HG03066 (cell line): ENCODE measurements at regions not wholly inside any gene's neighbourhood (a gene's known extent, or its start where the extent isn't known, plus 50 kb on each side); places are given as distances from the start of the nearest gene placed in this dataset.
"Not testable (repeated sequence)": the region's sequence is repeated elsewhere in the genome, so short reads cannot be mapped to it uniquely, and the experiment has no call there.

Source experiments
- ATAC-seq: cut with Tn5 transposase; IDR thresholded peaks from one replicate; pipeline ENCODE4 v1.9.1; 2021; ENCODE audit warnings: low read depth; ENCODE audit not compliant: unreplicated experiment

DNA sequence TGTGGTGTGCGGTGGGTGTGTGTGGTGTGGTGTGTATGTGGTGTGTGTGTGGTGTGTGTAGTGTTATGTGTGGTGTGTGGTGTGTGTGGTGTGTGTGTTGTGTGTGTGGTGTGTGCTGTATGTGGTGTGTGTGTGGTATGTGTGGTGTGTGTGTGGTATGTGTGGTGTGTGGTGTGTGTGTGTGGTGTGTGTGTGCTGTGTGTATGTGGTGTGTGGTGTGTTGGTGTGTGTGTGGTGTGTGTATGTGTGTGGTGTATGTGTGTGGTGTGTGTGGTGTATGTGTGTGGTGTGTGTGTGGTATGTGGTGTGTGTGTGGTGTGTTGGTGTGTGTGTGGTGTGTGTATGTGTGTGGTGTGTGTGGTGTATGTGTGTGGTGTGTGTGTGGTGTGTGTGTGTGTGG, 144.3 kb downstream of the HSD17B3 start:
- no peak for ATAC-seq

DNA sequence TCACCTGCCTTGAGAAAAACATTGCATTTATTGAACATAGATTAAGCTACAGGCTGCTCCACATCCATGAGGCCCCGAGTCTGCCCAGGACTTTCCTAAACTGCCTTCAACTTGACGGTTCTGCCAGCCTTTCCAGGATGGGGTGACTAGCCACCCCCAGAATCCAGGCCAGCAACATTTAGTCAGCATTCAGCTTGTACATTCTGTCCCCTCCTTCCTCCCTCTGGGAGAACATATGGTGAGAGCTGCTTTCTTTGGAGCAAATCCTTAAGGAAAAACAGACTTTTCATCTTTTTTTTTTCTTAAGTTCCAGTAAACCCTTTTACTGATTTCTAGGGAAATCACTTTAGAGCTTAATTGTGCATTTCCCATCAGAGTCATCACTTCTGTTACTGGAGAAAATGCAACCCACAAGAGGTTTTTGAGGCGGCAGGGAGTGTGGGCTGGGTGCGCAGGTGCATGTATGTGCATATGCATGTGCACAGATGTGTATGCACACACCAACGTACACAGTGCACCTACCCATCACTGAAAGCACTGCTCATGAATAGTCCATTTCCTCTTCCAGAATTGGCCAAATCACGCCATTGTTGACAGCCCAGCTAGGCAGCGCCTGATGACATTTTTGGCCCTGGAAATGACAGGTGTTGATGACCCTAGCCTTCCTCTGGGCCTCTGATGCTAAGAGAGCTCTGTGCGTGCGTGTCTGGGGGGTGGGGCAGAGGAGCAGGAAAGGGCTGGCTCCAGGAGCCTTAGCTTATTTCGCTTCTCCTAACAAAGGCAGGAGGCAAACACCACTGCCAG, 145.6 kb downstream of the HSD17B3 start:
- no peak for ATAC-seq

DNA sequence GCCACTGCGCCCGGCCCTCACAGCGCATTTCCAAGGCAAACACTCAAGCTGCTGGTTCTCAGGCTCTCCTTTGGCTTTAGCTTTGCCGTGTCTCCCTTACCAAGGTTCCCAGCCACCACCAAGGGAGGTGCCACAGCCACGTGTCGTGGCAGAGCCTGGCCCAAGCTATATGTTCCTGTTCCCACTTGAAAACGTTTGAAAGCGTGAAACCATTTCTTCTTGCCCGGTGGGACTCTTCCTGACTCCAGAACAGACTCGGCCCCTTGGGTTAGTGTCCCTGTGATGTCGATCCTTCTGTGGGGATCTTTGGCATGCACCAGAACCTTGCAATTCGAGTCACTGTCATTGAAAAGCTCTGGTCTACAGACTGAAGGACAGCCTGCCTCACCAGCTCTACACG, 147.9 kb downstream of the HSD17B3 start:
- ATAC-seq = no peak

DNA sequence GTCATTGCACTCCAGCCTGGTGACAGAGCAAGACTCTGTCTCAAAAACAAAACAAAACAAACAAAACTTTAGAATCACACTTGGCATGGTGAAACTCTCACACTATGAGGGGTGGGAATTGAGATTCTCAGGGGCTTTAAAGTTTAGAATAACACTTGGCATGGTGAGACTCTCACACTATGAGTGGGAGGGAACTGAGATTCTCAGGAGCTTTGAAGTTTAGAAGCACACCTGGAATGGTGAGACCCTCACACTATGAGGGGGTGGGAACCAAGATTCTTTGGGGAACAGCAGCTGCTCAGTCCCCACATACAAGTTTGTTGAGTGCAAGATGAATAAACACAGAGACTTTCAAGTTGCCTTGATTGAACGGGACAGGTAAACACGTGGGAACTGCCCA, 149.4 kb downstream of the HSD17B3 start:
- ATAC-seq = no peak

DNA sequence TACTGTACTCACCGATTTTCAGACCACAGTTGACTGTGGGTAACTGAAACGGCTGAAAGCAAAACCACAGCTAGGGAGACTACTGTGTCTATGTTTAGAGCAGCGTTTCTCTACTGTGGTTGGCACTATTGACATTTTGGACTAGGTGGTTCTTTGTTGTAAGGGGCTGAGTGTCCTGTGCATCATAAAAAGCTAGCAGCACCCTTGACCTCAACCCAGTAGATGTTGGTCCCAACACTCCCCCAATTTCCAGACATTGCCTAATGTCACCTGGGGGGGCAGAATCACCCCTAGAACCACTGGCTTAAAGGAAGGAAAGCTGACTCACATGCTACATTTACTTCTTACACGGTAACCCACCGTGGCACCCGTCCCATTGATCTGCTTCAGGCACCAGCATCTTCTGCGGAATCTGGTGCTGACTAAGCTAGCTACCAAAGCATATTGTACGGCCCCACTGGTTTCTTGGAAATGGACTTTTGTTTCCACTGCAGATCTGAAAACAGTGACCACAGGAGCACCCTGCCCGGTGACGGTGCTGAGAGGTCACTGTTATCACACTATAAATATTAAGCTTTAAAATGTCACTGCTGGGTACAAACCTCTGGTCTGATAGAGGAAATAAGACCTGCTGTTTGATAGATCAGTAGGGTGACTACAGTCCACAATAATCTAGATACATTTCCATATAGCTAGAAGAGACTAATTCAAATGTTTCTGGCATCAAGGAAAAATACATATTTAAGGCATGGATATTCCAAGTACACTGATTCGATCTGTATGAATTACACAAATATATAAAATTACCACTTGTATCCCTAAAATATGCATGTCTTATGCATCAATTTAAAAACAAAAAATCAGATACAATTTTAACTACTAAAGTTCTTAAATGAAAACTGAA, 151.4 kb downstream of the HSD17B3 start:
- ATAC-seq = peak; percentile 86

DNA sequence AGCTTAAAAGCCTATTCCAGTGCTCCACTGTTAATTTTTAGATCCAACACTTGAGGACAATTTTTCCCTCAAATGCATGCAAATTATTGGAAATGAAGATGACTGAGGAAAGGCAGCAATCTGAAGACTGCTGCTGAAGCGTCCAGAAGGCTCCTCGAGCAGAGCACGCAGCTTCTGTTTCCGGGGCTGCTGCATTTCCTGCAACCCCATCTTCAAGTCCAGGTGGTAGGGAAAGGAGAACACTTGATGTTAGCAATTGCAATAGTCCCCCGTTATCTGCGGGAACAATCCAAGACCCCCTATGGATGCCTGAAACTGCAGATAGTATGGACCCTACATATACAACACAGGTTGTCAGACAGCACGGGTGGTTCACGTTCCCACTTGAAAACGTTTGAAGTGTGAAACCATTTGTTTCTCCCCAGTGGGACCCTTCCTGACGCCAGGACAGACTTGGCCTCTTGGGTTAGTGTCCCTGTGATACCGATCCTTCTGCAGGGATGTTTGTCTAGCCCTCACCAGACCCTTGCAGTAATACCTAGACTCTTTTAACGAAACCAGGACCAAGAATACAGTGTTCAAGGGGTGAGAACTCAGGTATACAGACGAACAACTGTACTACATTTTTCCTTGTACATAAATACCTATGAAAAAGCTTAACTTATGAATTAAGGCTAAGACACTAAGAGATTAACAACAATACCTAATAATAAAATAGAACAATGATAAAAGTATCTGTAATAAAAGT, 152.3 kb downstream of the HSD17B3 start:
- peak; percentile 59 for ATAC-seq

DNA sequence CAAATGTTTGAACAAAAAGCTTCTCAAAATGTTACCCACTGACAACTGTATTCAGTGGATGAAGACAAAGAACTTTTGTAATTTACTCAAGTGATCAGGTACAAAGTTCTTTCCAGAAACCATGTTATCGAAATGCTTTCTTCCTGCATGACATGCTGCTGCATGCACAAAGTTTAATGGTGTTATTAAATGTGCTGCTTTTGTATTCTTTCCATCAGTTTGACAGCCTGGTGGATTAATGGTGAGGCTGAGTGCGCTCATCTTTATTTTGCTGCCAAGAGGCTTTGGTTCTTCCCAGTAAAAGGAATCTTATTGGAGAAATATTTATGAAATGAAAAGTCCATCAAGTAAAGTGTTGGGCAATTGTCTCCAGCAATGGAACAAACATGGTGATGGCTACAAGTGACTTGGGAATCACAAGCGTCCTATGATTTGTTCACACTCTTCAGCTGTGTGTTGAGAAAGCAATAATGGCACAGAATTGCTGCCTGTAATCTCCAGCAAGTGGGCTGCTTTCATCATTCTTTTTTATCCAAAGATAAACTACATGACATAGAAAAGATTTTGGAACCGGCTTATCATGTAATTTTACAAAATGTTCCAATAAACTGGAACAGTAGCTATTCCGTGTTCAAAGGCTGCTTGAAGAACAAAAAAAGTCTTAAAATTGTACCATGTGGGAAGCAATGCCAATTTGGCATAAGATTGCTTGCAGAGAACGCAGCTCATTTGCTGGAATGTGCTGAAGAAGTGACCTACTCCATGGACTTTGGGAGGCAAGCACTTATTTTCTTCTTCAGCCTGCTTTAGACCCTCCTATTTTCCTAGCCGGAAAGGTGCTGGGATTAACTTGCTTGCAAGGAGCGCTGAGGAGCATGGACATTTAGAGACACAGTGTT, 153.1 kb downstream of the HSD17B3 start:
- no peak for ATAC-seq

DNA sequence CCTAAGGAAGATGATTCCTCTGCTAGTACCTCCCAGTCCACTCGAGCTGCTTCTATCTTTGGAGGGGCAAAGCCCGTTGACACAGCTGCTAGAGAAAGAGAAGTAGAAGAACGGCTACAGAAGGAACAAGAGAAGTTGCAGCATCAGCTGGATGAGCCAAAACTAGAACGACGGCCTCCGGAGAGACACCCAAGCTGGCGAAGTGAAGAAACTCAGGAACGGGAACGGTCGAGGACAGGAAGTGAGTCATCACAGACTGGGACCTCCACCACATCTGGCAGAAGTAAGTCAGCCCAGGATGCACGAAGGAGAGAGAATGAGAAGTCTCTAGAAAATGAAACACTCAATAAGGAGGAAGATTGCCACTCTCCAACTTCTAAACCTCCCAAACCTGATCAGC, 154.9 kb downstream of the HSD17B3 start:
- ATAC-seq = not testable (repeated sequence)

DNA sequence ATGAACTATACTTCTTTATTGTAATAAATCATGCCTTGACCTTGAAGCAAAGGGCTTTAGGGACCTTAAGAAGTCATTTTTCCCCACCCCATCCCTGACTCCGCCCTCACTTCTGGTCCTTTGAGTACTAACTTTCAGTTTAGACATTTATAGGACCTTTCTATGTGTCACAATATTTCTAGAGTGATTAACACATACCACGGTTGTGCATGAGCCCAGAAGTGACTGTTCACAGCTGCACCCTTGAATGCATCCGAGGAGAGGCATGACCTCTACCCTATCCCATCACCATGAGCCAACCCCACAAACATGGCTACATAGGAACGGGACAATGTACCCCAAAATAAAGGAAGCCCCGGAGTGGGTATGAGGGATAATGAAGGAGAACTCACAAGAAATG, 160.3 kb downstream of the HSD17B3 start:
- ATAC-seq = no peak

DNA sequence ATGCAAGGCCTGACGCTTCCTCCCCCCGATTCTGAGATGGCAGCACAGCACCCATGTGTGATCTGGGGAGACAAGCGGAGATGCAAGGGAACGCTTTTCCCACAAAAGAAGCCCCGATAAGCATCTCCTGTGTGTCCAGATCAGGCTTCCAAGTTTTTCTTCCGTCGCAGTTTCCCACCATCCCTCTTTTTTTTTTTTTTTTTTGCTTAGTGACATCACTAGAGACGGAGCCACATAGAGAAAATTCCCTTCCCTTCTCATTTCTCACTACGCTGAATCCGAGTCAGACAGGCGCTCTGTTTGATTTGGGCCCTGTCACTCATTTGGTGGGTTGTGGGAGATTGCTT, 160.9 kb downstream of the HSD17B3 start:
- ATAC-seq = no peak

DNA sequence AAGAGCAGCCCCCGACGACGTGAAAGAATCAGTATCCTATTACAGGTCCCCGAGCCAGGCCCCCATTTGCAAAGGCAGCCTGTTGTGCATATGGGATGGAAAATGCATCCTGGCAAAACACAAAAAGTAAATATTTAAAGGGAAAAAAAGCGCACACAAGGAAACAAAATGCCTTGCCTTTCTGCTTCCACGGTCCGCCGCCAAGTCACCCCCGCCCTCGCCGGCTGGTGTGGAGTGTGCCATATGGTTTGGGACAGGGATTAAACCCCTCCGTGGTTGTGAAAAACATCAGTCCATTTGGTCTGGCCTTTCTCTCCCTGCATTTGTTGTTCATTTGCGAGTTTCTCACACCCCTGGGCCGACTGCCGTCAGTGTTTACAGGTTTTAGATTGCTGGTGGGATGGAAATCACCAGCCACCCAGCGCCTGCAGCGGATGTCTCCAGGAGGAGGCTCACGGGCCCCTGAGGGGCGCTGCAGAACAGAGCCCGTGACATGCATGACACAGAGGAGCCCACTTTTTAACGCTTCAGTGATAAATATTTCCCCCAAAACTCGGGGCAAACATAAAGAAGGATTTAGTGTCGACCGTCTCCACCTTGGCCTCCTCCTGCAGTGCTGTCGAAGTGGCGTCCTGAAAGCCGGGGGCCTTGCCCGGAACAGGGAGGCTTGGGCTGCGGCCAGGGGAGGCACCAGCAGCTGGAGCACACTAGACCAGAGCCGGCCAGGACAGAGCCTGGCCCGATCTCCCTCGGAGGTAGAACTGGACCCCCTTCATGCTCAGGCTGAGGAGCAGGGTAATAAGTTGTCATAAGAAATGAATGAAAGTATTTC, 161.5 kb downstream of the HSD17B3 start:
- no peak for ATAC-seq

DNA sequence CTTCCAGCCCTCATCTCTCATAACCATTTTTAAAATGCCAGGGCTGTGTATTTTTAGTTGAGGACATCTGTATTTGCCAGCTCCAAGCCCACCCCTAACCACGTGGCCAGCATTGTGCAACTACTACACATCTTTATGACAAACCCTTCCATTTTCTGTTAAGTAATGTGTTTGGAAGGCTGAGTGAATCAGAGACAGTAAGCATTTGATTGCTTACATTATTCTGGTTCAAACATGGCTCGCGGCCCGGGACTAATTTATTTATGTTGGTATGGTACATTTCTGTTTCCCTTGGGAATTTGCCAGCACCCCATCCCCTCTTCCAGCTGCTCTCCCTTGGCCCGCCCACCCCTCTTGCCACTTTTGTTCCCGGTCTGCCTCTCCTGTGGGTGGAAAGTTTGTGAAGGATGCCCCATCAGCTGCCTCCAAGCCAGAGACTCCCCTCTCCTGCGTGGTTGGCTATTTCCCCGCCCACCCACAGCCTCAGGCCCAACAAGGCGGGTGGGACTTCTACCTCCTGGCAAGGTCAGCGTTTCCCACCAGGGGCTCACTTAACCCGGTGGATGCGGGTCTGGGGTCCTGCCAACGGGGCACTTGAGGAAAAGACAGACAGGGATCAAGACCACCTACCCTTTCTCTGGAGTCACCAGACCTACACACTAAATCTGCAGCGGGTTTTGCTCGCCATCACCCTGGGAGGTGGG, 162.2 kb downstream of the HSD17B3 start:
- ATAC-seq = no peak

DNA sequence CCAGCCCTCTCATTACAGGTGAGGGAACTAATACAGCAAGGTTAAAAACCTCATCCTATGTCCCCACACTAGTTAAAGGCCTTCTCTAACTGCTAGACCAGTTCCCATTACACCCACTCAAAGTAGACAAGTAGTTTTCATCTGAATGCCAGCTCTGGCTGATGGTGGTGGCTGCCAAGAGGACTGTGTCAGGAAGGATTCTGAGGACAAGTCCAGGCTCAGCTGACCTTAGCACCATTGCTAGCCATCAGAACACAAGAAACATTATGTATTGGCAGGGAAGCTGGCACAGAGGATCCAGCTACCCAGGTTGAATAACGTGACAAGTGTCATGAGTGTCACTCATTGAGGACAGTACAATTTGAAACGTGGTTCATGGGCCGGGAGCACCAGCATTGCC, 163.4 kb downstream of the HSD17B3 start:
- no peak for ATAC-seq

DNA sequence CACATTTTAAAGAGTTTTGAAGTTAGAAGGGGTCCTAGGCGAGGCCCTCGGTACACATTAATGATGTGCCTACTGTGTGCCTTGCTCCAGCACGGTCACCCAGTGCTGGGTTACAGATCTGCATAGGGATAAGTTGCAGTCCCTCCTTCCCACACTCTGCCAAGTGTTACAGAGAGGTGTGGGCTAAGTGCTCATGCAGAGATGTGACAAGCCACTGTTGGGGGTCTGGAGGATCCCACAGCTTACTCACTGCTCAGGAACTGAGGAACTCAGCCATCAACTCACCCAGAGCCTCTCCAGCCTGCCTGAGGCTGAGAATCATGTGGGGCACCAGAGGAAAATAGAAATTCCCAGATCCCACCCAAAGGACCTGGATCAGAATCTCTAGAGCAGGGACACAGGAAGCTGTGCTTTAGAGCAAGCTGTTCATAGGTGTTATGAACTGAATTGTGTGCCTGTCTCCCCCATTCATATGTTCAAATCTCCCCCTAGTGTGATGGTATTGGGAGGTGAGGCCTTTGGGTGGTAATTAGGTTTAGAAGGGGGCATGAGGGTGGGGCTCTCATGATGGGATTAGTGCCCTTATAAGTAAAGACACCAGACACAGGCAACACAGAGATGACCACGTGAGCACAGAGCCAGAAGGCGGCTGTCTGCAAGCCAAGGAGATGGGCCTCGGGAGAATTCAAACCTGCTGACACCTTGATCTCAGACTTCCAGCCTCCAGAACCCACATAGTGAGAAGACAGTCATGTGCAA, 164.1 kb downstream of the HSD17B3 start:
- peak; percentile 37 for ATAC-seq

DNA sequence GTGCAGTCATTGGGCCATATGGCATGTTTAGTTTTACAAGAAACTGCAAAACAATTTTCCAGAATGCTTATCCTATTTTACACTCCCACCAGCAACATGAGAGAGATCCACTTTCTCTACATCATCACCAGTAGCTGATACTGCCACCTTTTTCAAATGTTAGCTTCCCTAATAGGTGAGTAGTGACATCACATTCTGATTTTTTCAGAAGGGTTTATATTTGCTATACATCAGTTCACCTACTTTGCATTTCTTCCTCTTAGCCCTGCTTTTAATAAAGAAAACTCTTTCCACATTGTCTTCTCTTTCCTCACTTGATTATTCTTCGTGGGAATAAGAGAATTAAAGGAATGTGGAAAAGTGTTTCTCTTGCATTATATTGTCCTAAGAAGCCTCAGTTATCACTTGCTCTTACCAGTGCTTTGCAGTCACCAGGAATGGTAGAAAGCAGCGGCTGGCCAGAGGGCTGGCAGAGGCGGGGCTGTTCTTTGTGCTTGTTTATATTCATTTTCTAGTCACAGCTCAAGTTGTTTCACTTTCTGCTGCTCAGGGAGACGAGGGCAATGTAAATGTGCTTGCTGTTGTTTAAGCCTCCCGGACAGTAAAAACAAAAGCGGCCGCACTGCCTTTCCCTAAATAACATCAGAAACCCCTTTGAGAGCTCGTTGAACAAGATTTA, 164.8 kb downstream of the HSD17B3 start:
- peak; percentile 96 for ATAC-seq

DNA sequence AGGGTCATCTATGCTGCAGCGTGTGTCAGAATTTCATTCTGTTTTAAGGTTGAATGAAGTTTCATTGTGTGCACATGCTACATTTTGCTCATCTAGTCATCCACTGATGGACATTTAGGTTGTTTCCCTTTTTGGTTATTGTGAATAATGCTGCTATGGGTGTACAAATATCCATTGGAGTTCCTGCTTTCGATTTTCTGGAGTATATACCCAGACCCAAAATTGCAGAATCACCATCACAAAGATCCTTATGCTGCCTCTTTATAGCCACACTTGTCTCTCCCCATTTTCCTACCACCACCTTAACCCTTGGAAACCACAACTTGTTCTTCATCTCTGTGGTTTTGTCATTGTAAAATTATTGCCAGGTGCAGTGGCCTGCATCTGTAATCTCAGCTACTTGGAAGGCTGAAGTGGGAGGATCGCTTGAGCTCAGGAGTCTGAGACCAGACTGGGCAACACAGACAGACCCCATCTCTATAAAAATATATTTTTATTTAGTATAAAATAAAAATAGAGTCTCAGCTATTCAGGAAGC, 166.2 kb downstream of the HSD17B3 start:
- no peak for ATAC-seq

DNA sequence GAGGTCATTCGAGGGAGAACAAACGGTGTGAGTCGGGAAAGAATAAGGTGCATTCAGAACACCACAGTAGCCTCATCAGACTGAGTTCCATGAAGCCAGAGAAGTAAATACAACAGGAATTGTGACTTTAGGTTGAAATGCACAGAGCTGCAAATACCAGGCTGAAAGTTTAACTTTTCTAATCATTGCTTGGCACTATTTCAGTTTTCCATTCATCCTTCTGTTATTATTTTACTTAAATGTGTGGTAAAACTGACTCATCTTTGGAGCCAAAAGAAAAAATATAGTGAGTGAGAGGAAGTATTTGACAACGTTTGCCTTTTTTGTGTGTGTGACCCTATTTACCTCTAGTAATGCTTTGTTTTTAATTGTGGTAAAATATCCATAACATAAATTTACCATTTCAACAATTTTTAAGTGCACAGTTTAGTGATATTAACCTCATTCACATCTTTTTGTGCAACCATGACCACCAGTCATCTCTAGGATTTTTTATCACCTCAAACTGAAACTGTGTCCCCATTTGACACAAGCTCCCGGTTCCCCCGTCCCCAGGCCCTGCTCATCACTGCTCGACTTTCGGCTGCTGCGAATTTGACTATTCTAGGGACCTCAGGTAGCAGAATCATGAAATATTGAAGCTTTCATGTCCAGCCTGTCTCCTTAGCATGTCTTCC, 166.8 kb downstream of the HSD17B3 start:
- no peak for ATAC-seq
